HCT116 (cell line): ENCODE measurements at regions not wholly inside any gene's neighbourhood (a gene's known extent, or its start where the extent isn't known, plus 50 kb on each side); places are given as distances from the start of the nearest gene placed in this dataset.

Experiments used
- ATAC-seq: fragments of 200-7000 bp; cut with Tn5 transposase; 2 replicates; pipeline ENCODE4 v1.9.1; 2020; ENCODE audit warnings: mild to moderate bottlenecking, moderate library complexity
- BruUV-seq: library from RNA; stranded (reverse); fragments of 400-500 nt; replicated peaks from 2 replicates; lab custom pipeline; 2021; lab: Mats Ljungman, UMichigan
- CTCF ChIA-PET: fragments of 300-600 bp; sonication (Branson Sonifier 250); formaldehyde crosslinking; loops from one replicate; lab custom pipeline; 2021; ENCODE audit warnings: antibody characterized with exemption; lab: Charles Lee
- POLR2A ChIA-PET: fragments of 300-600, 350-600 bp; sonication (Branson Sonifier 250); formaldehyde crosslinking; loops from one replicate; lab custom pipeline; 2021; ENCODE audit warnings: antibody characterized with exemption; lab: Charles Lee
- RAD21 ChIA-PET, 2 experiments: fragments of 300-600 bp; sonication (Branson Sonifier 250); formaldehyde crosslinking; loops; one replicate each; lab custom pipeline; 2023; ENCODE audit warnings: low total read pairs in 2 of 2; ENCODE audit not compliant: uncharacterized antibody in 2 of 2, unreplicated experiment in 2 of 2, low non-redundant PET in 1 of 2; lab: Charles Lee
- DNase-seq: peaks from one replicate; pipeline ENCODE4 v3.0.0-alpha.2; 2010; ENCODE audit warnings: low read depth, low spot score
- H2AFZ ChIP-seq: fragments of 200-600 bp; shearing (Covaris generic), sonication (generic); 2 replicates; pipeline ENCODE4 v1.6.1; 2017; ENCODE audit warnings: low read depth, mixed run types, mixed read lengths, antibody characterized with exemption, low read length; ENCODE audit not compliant: poor library complexity, severe bottlenecking
- H3K27ac ChIP-seq: 2 replicates; pipeline ENCODE4 v1.5.1; 2012; ENCODE audit warnings: low read depth, low read length
- H3K27me3 ChIP-seq: fragments of 200-600 bp; sonication (generic); 2 replicates; pipeline ENCODE4 v1.6.1; 2016; ENCODE audit warnings: mixed run types, low read length, mixed read lengths; ENCODE audit not compliant: insufficient read depth
- H3K36me3 ChIP-seq, 2 experiments: fragments of 200-500 bp in 1 of 2; fragments of 200-600 bp in 1 of 2; sonication (Bioruptor generic) in 1 of 2; sonication (generic) in 1 of 2; 2 replicates each; pipeline versions ENCODE4 v1.5.1 to v1.6.1; 2014 to 2016; ENCODE audit warnings: low read length in 2 of 2, inconsistent platforms in 1 of 2, mixed read lengths in 1 of 2, mixed run types in 1 of 2; ENCODE audit not compliant: insufficient read depth in 2 of 2, control insufficient read depth in 1 of 2
- H3K4me1 ChIP-seq, 2 experiments: fragments of 200-600 bp in 1 of 2; sonication (generic) in 1 of 2; 2 replicates each; pipeline versions ENCODE4 v1.5.1 to v1.6.1; 2012 to 2017; ENCODE audit warnings: low read length in 2 of 2, inconsistent platforms in 1 of 2, mild to moderate bottlenecking in 1 of 2, mixed read lengths in 1 of 2, mixed run types in 1 of 2, moderate library complexity in 1 of 2; ENCODE audit not compliant: insufficient read depth in 2 of 2, control insufficient read depth in 1 of 2
- H3K4me2 ChIP-seq: fragments of 200-600 bp; sonication (generic); 2 replicates; pipeline ENCODE4 v1.6.1; 2017; ENCODE audit warnings: mixed run types, low read length, mixed read lengths
- H3K4me3 ChIP-seq, 2 experiments: fragments of 200-600 bp in 1 of 2; sonication (generic) in 1 of 2; replicated peaks in 1 of 2; 2 replicates each; pipeline ENCODE4 v1.5.1; 2011 to 2016; ENCODE audit warnings: low read length in 2 of 2, control low read depth in 1 of 2, low read depth in 1 of 2, mild to moderate bottlenecking in 1 of 2, mixed read lengths in 1 of 2, mixed run types in 1 of 2
- H3K79me2 ChIP-seq: fragments of 200-600 bp; sonication (generic); 2 replicates; pipeline ENCODE4 v1.6.1; 2017; ENCODE audit warnings: mild to moderate bottlenecking, mixed run types, low read length, moderate library complexity, mixed read lengths; ENCODE audit not compliant: insufficient read depth
- H3K9ac ChIP-seq: fragments of 200-600 bp; sonication (generic); 2 replicates; pipeline ENCODE4 v1.6.1; 2016; ENCODE audit warnings: low read length, mixed read lengths
- H3K9me2 ChIP-seq: fragments of 200-600 bp; sonication (generic), shearing (Covaris generic); 2 replicates; pipeline ENCODE4 v1.6.1; 2017; ENCODE audit warnings: mixed run types, mild to moderate bottlenecking, moderate library complexity; ENCODE audit not compliant: insufficient read depth
- H3K9me3 ChIP-seq, 2 experiments: fragments of 200-500 bp in 1 of 2; fragments of 200-600 bp in 1 of 2; sonication (Bioruptor generic) in 1 of 2; sonication (generic) in 1 of 2; 2 replicates each; pipeline ENCODE4 v1.6.1; 2014 to 2017; ENCODE audit warnings: low read length in 2 of 2, mixed read lengths in 2 of 2, inconsistent platforms in 1 of 2, low read depth in 1 of 2, mild to moderate bottlenecking in 1 of 2, mixed run types in 1 of 2, moderate library complexity in 1 of 2; ENCODE audit not compliant: control insufficient read depth in 1 of 2, insufficient read depth in 1 of 2
- H4K20me1 ChIP-seq: fragments of 200-600 bp; sonication (generic), shearing (Covaris generic); 2 replicates; pipeline ENCODE4 v1.6.1; 2017; ENCODE audit warnings: mixed run types, mild to moderate bottlenecking, moderate library complexity; ENCODE audit not compliant: insufficient read depth
- ATF3 ChIP-seq: IDR thresholded peaks from 2 replicates; pipeline ENCODE4 v1.6.1; 2012
- CBX3 ChIP-seq: IDR thresholded peaks from 2 replicates; pipeline ENCODE4 v1.6.1; 2012; ENCODE audit warnings: low read depth
- CEBPB ChIP-seq: IDR thresholded peaks from 2 replicates; pipeline ENCODE4 v1.6.1; 2012; ENCODE audit warnings: low read depth
- CTCF ChIP-seq, 3 experiments: fragments of 200-600 bp in 1 of 3; sonication (generic) in 1 of 3; IDR thresholded peaks in 2 of 3; conservative IDR thresholded peaks in 1 of 3; 2 replicates each; pipeline ENCODE4 v1.5.1; 2012 to 2017; ENCODE audit warnings: low read depth in 2 of 3, low read length in 2 of 3, antibody characterized with exemption in 1 of 3, borderline replicate concordance in 1 of 3, control low read depth in 1 of 3, mild to moderate bottlenecking in 1 of 3, mixed read lengths in 1 of 3, mixed run types in 1 of 3, moderate library complexity in 1 of 3; ENCODE audit not compliant: insufficient read depth in 1 of 3
- EGR1 ChIP-seq: IDR thresholded peaks from 2 replicates; pipeline ENCODE4 v1.6.1; 2012; ENCODE audit warnings: low read depth
- EZH2 ChIP-seq: fragments of 200-600 bp; sonication (generic); IDR thresholded peaks from 2 replicates; pipeline ENCODE4 v1.6.1; 2017; ENCODE audit warnings: antibody characterized with exemption, mixed run types
- EZH2phosphoT487 ChIP-seq: fragments of 200-600 bp; IDR thresholded peaks from 2 replicates; pipeline ENCODE4 v1.6.1; 2018; ENCODE audit warnings: antibody characterized with exemption, borderline replicate concordance
- FOSL1 ChIP-seq: IDR thresholded peaks from 2 replicates; pipeline ENCODE4 v1.6.1; 2012; ENCODE audit warnings: low read depth
- MAX ChIP-seq: IDR thresholded peaks from 2 replicates; pipeline ENCODE4 v1.6.1; 2012
- SIN3A ChIP-seq: IDR thresholded peaks from 2 replicates; pipeline ENCODE4 v1.6.1; 2012; ENCODE audit warnings: low read depth
- SP1 ChIP-seq: IDR thresholded peaks from 2 replicates; pipeline ENCODE4 v1.6.1; 2012; ENCODE audit warnings: low read depth
- TCF7L2 ChIP-seq: IDR thresholded peaks from 2 replicates; pipeline ENCODE4 v1.7.0; 2011; ENCODE audit warnings: borderline replicate concordance, inconsistent platforms; ENCODE audit not compliant: insufficient read depth, insufficient read length; ENCODE audit errors: extremely low read depth
- ZFX ChIP-seq: fragments of 450-650 bp; IDR thresholded peaks from 2 replicates; pipeline ENCODE4 v1.6.1; 2017
- ZNF274 ChIP-seq: fragments of 200-500 bp; sonication (Bioruptor generic); IDR thresholded peaks from 2 replicates; pipeline ENCODE4 v1.6.1; 2014; ENCODE audit warnings: mild to moderate bottlenecking, low read depth, low read length, inconsistent platforms
- intact Hi-C: fragments of 100-400 bp; cut with micrococcal nuclease; formaldehyde crosslinking; loops from 2 replicates; pipeline ENCODE4 v1.10.0; 2022

- Histone ChIP-seq H2AFZ (no peak overlapping the region), H3K36me3 (no peaks in the 10 kb centered on the region), H3K79me2 (no peaks in the 10 kb centered on the region), H3K9me3 (peaks cover 6 to 9% of the 10 kb centered on the region in 2 experiments; a peak in 2 of 4 replicates), H3K4me2 (no peak overlapping the region), H3K27me3 (no peaks in the 10 kb centered on the region), H3K4me1 (no peaks in the 10 kb centered on the region), H3K4me3 (no peak overlapping the region), H3K9ac (no peak overlapping the region), H3K27ac (no peak overlapping the region), H3K9me2 (no peaks in the 10 kb centered on the region), H4K20me1 (no peaks in the 10 kb centered on the region)
- TF ChIP-seq CEBPB (no peak), EZH2 (no peak), CBX3 (no peak), EZH2phosphoT487 (no peak), SIN3A (no peak), FOSL1 (no peak), ZNF274 (no peak), EGR1 (no peak), ATF3 (no peak), SP1 (no peak), CTCF (IDR thresholded peaks at IDR 0.05 in 2 of 3, conservative IDR thresholded peaks at IDR 0.05 in 1 of 3; ENCODE audit: borderline replicate concordance in 1 of 3, insufficient read depth in 1 of 3, low read depth in 2 of 3, low read length in 2 of 3) (no peak), ZFX (no peak), TCF7L2 (no peak), MAX (no peak)
- ChIA-PET POLR2A (no interaction called here), CTCF (no interaction called here), RAD21 (no interaction called here)
- BruUV-seq = no TSS peak
- no peak for ATAC-seq
- intact Hi-C loops = no loop called here
- DNase-seq = no peak
Measured at GRCh38 chr4:66028668-66029067, 358.4 kb upstream of the EPHA5 start.
